Stimulated activated CD8-positive, alpha-beta memory T cell treated with anti-CD3 and anti-CD28 coated beads, Interleukin-15, amount 100 ng/mL, for 1 hour (primary cell): ENCODE measurements at regions not wholly inside any gene's neighbourhood (a gene's known extent, or its start where the extent isn't known, plus 50 kb on each side); places are given as distances from the start of the nearest gene placed in this dataset.

Experiments
- DNase-seq: peaks from one replicate; pipeline ENCODE4 v3.0.0-alpha.2; 2020; ENCODE audit warnings: low read depth

DNA sequence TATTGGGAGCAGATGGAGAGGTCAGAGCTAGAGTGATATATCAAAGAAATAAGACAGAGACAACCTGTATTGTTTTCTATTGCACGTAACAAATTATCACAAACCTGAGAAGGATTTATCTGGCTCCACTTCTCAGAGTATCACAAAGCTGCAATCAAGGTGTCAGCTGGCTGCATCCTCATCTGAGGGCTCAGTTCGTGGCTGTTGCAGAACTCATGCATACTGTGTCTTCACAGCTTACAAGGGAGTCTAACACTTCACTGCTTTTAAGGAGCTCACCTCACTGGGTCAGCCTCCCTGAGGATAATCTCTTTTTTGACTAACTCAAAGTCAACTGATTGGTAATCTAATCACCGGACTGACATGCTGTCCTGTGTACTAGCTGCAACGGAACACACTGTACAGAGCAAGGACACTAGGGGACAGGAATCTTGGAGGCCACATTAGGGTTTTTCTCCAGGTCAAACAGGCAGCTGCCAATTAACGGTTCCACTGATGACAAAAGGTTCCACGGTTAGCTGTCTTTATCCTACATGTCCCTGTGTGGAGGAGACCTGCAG lies 1006.8 kb upstream of the SEMA6D start:
- DNase-seq = no peak

DNA sequence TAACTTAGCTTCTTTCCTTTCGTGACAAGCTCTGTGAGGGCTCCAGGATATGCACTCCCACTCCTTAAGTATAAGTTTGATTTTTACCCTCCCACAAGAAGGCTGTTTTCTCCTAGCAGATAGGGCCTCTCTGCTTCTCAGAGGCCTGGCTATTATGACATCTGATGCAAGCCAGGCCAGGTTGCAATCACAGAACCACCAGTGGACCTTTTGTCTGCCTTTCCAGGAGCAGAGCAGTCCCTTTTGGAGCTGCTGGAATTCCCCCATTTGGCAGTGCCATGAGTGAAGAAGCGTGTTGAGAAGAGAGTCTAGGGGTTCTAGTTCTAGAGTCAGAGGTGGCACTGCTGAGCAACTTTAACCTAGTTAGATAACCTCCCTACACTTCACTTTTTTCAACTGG lies 1004.3 kb upstream of the SEMA6D start:
- DNase-seq = no peak

GRCh38 chr15:46714950-46715349 lies 1002.4 kb upstream of the SEMA6D start:
- no peak for DNase-seq

GRCh38 chr15:46723308-46723707 lies 994.0 kb upstream of the SEMA6D start:
- DNase-seq = no peak

- DNase-seq = no peak
Observed at GRCh38 chr15:46732060-46732459, 985.2 kb upstream of the SEMA6D start.

- DNase-seq = no peak
Observed at GRCh38 chr15:46735115-46735514, 982.2 kb upstream of the SEMA6D start.

DNA sequence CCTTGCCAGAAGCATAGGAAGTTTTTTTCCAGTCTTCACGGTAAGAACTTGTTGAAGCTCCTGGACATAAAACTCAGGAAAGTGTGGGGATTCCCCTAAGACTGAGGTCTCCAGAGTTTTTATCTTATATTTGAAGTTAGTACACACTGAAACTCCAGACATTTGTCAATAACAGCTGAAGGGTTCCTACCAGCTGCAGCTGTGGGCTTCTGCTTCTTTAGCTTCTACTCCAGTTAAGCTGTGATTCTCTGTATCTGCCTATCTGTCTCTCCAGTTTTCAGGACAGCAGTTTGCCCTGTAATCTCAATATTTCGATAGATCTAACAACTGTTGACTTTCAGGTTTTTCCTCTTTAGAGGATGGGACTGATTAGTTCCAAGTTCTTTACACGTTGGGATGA lies 966.0 kb upstream of the SEMA6D start:
- no peak for DNase-seq

DNA sequence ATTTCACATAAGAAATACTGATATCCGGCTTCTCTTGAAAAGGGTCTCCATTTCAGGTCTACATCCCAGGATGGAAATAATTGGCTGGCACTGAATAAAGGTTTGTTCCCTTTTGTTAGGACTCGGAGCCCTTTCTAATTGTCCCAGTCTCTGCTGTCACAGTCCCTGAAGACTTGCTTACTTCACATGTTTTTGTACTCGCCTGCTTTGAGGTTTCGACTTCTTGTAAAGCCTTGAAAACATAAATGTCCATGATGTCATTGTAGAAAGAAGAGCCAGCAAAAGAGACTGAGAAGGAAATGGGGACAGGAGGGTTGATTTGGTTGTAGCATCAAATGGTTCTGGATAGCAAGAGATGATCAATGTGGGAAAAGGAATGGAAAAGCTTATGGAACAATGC lies 963.4 kb upstream of the SEMA6D start:
- no peak for DNase-seq

- DNase-seq = no peak
Observed at GRCh38 chr15:46763091-46763490, 954.2 kb upstream of the SEMA6D start.

DNA sequence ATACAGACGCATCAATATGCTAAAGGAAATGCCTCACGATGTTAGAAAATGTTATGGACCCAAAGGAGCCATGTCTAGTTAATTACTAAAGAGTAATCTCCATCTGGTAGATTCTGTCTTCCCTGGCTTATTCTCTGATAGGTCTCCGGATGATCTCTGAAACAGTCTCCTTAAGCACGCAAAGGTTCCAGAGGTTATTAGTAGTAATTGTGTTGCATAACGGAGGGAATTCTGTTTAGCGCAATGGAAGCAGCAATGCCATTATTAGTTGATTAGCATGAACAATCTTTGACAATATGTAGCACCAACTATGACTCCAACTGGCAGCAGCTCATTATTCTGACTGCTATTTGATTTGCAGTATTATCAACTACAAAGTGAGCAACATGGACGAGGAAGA lies 952.5 kb upstream of the SEMA6D start:
- DNase-seq = no peak

- DNase-seq = no peak
Observed at GRCh38 chr15:46766021-46766420, 951.3 kb upstream of the SEMA6D start.

GRCh38 chr15:46768287-46768686 lies 949.0 kb upstream of the SEMA6D start:
- no peak for DNase-seq

GRCh38 chr15:46773016-46773415 lies 944.3 kb upstream of the SEMA6D start:
- DNase-seq = no peak

DNA sequence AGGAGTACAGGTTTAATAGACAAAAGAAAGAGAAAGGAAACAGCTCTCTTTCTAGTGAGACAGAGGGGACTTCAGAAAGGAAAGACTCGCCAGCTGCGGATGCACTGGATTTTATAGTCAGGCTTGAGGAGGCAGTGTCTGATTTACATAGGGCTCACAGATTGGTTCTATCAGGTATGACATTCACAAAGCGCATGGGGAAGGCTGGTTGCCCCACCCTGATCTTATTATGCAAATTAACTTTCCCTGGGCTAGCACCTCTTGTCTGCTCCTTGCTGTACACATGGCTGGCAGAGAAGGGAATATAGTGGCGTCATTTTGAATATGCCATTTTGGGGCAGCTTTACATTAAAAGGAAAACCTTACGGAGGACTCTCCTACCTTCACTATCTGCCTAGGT lies 938.4 kb upstream of the SEMA6D start:
- no peak for DNase-seq

DNA sequence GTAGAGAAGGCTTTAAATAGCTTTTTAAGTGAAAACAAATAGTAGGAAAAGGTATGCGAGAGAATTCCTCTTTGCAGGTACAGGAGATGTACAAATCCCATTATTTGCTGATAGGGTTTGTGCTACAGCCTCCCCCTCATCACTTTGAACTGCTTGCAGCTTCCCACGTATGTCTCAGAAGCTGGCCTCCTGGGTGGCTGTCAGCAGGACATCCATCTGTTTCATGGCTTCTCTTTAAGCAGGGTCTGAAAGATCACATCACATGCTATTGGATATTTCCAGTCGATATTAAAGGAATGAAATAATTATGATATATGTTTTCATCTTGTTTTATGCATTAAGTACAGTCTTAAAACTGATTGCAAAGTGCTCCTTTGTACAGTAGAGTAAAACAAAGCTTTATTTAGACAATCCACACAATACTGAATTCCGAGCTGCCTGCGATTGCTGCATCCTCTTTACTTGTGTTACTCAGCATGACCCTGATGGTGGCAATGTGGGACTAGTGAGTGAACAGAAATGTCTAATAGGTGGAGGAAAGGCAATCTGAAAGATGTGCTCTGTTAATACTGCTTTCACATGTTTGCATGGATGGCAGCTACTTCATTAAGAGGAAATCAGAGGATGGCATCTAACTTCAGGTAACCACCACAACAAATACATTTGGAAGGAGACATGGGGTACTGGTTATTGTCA lies 930.6 kb upstream of the SEMA6D start:
- no peak for DNase-seq

- DNase-seq = no peak
Observed at GRCh38 chr15:46795685-46796084, 921.6 kb upstream of the SEMA6D start.

GRCh38 chr15:46808834-46809233 lies 908.5 kb upstream of the SEMA6D start:
- DNase-seq = no peak

DNA sequence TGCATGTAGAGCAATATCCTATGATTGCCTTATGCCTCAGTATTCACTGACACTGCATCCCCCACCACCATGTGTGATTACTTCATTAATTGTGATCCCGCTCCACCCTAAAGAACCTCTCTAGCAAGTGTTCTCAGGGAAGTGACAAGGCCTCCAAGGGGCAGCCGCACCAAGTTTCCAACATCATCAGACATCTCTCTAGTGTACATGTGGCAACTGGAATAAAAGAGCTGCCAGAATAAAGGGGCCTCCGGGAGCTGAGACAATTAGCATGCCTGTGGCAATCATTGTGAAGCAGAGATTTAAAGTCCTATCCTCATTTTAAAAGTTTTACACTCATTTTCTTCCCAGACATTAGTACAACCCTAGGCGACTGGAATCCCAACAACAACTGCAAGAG lies 902.1 kb upstream of the SEMA6D start:
- no peak for DNase-seq

DNA sequence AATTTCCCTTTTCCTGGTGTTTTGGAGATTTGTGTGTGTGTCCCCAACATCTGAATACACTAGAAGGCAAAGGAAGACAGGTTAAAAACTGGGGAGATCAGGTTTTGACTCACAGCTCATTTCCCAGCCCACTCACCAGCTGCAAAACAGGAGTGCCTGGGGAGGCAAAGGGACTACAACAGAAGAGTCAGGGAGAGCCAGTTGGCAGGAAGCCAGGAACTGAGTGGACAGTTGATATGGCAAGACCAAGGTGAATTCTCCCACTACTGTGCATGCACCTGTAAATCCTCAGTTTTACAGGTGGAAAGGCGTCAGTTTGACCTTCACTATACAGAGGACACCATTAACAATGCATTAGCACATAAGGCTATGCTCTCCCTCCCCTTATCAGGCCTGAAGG lies 901.5 kb upstream of the SEMA6D start:
- DNase-seq = no peak

- no peak for DNase-seq
Observed at GRCh38 chr15:46848704-46849103, 868.6 kb upstream of the SEMA6D start.

DNA sequence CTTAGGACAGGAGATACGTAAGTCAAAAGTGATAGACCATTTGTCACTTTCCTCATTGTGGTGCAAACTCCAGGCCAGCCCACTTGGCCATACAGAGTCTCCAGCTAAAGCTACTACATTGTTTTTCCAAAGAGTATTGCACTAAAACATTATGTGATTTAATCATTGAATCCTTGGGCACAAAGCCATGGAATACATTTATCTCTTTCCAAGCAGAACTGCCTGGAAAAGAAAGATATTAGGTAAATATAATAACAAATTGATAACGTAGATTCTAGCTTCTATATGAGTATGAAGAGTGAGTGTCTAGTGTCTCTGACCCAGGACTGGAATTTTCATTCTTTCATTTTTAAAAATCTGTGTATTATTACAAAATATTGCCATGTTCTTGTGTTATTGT lies 863.7 kb upstream of the SEMA6D start:
- DNase-seq = no peak

DNA sequence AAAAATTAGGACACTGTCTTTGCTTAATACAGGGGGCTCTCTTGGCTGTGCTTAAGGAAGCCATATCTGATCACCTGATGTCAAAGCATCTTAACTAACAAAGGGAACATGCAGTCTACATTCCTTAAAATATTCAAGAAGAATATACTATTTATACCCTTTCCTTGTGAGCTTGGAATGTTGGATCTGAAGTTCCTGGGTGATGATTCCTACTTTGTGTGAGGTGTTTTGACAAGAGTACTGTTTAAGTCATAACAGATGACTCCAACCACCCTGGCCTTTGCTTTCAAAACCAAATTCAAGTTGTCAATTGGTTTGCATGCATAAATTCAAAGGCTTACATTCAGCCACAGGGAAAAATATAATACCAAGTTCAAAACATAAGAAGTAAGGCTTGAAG lies 862.7 kb upstream of the SEMA6D start:
- DNase-seq = no peak

- no peak for DNase-seq
Observed at GRCh38 chr15:46855388-46855787, 861.9 kb upstream of the SEMA6D start.

DNA sequence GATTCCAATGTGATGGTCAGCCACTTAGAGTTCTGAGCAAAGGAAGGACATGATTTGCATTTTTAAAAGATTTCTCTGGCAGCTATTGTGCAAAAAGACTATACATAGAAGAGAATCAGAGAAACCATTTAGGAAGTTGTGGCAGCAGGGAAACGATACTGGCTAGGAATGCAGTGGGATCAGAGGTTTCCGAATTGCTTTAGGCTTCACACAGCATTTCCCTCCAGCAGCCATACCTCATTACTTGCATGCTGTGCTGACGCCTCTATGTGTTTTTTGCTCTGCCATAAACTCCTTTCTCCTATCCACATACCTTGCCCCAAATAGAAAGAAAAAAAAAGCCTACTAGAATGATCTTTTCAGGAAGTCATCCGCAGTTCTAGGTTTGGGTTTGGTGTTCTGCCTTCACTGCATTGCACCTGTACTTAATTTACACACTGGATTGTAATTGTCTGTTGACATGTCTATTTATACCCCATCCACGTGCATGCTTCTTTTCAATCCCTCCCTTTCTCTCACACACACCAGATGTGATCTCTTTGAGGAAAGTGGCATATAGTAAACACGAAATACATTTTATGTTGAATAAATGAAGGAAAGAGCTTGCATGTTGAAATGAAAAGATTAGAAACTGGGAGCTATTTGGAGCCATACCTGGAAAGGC lies 860.3 kb upstream of the SEMA6D start:
- DNase-seq = no peak
